GM12878 (cell line): ENCODE measurements at regions not wholly inside any gene's neighbourhood (a gene's known extent, or its start where the extent isn't known, plus 50 kb on each side); places are given as distances from the start of the nearest gene placed in this dataset.

Experiments
- ATAC-seq: fragments of 200-7000 bp; cut with Tn5 transposase; 3 replicates; pipeline ENCODE4 v1.9.1; 2020; ENCODE audit warnings: mild to moderate bottlenecking, moderate library complexity
- BruUV-seq: library from RNA; stranded (reverse); fragments of 400-500 nt; replicated peaks from 2 replicates; lab custom pipeline; 2021; lab: Mats Ljungman, UMichigan
- CTCF ChIA-PET: fragments of 300-600 bp; sonication (Branson Sonifier 250); formaldehyde crosslinking; extraction: SDS; loops from one replicate; lab custom pipeline; 2021; ENCODE audit warnings: inconsistent platforms; lab: Yijun Ruan, JAX
- POLR2A ChIA-PET: fragments of 350-600 bp; formaldehyde crosslinking; extraction: SDS; loops from one replicate; lab custom pipeline; 2021; ENCODE audit warnings: inconsistent platforms; lab: Charles Lee
- RAD21 ChIA-PET: fragments of 300-600 bp; sonication (Branson Sonifier 250); formaldehyde crosslinking; loops from one replicate; lab custom pipeline; 2023; ENCODE audit warnings: antibody characterized with exemption; ENCODE audit not compliant: unreplicated experiment; lab: Charles Lee
- SMC1A ChIA-PET: fragments of 300-600 bp; sonication (Branson Sonifier 250); formaldehyde crosslinking; loops from one replicate; lab custom pipeline; 2023; ENCODE audit not compliant: unreplicated experiment, uncharacterized antibody; lab: Charles Lee
- DNase-seq: peaks from one replicate; pipeline ENCODE4 v3.0.0-alpha.2; 2011; ENCODE audit warnings: low read depth, low spot score
- FAIRE-seq: peaks from 3 replicates; lab custom pipeline; 2011; peaks lifted over from hg19 to GRCh38; lab: Jason Lieb, UNC
- H2AFZ ChIP-seq: 2 replicates; pipeline ENCODE4 v1.6.0; 2011; ENCODE audit warnings: low read depth, low read length, control low read depth; ENCODE audit not compliant: control insufficient read depth
- H3K27ac ChIP-seq: 2 replicates; pipeline ENCODE4 v1.5.1; 2011; ENCODE audit warnings: control low read depth; ENCODE audit not compliant: control insufficient read depth, insufficient read depth
- H3K27me3 ChIP-seq, 2 experiments: replicated peaks in 1 of 2; 2 replicates each; pipeline versions ENCODE4 v1.6.0 to v1.6.1; 2011; ENCODE audit warnings: low read length in 1 of 2; ENCODE audit not compliant: control insufficient read depth in 2 of 2, insufficient read depth in 2 of 2
- H3K36me3 ChIP-seq, 2 experiments: 2 replicates each; pipeline ENCODE4 v1.5.1; 2011; ENCODE audit warnings: low read length in 1 of 2; ENCODE audit not compliant: control insufficient read depth in 2 of 2, insufficient read depth in 2 of 2
- H3K4me1 ChIP-seq: 2 replicates; pipeline ENCODE4 v1.6.1; 2011; ENCODE audit warnings: mild to moderate bottlenecking, low read length, moderate library complexity, mixed read lengths; ENCODE audit not compliant: control insufficient read depth, insufficient read depth
- H3K4me2 ChIP-seq: 2 replicates; pipeline ENCODE4 v1.6.0; 2011; ENCODE audit warnings: control low read depth; ENCODE audit not compliant: control insufficient read depth, insufficient read depth
- H3K4me3 ChIP-seq: fragments of 200-600 bp; sonication (generic); 2 replicates; pipeline ENCODE4 v1.5.1; 2016
- H3K79me2 ChIP-seq: 2 replicates; pipeline ENCODE4 v1.6.0; 2011; ENCODE audit warnings: low read length; ENCODE audit not compliant: control insufficient read depth, insufficient read depth
- H3K9ac ChIP-seq: 2 replicates; pipeline ENCODE4 v1.8.0; 2011; ENCODE audit warnings: low read length, control low read depth, mixed read lengths; ENCODE audit not compliant: control insufficient read depth, insufficient read depth
- H3K9me3 ChIP-seq: replicated peaks from 3 replicates; pipeline ENCODE4 v1.5.1; 2011; ENCODE audit warnings: mild to moderate bottlenecking, low read length; ENCODE audit not compliant: control insufficient read depth, insufficient read depth
- H4K20me1 ChIP-seq: 2 replicates; pipeline ENCODE4 v1.6.0; 2011; ENCODE audit not compliant: control insufficient read depth, insufficient read depth
- BMI1 ChIP-seq: fragments of 450-650 bp; IDR thresholded peaks from 2 replicates; pipeline ENCODE4 v1.6.1; 2016; ENCODE audit warnings: mild to moderate bottlenecking, moderate library complexity, borderline replicate concordance
- GATAD2B ChIP-seq: fragments of 450-650 bp; conservative IDR thresholded peaks from 2 replicates; pipeline ENCODE4 v1.6.1; 2017; ENCODE audit warnings: low read depth, mild to moderate bottlenecking, moderate library complexity
- NFYA ChIP-seq: IDR thresholded peaks from 2 replicates; pipeline ENCODE4 v1.6.1; 2011; ENCODE audit warnings: low read depth, mild to moderate bottlenecking, low read length, improper control_type of control experiment, borderline replicate concordance
- WGBS: methylation state at CpG from one replicate; pipeline ENCODE4 v1.1.6; 2016; ENCODE audit warnings: low lambda C conversion rate; ENCODE audit not compliant: insufficient replicate concordance, insufficient coverage; ENCODE audit errors: missing lambda C conversion rate; 5-methylcytosine and 5-hydroxymethylcytosine counted together
- in situ Hi-C: fragments of 300-500 bp; cut with MboI; formaldehyde crosslinking; loops from 9 replicates; pipeline ENCODE4 v1.14.3; 2018; ENCODE audit warnings: mixed read lengths
- intact Hi-C: fragments of 100-400 bp; cut with micrococcal nuclease; formaldehyde crosslinking; loops from one replicate; pipeline ENCODE4 v1.14.2; 2022; ENCODE audit not compliant: unreplicated experiment
- TF ChIP-seq, protein P1 (sequence below): IDR thresholded peaks from 2 replicates; pipeline ENCODE4 v1.6.1; 2012; ENCODE audit warnings: improper control_type of control experiment, low read depth, low read length; ENCODE audit not compliant: insufficient replicate concordance

DNA sequence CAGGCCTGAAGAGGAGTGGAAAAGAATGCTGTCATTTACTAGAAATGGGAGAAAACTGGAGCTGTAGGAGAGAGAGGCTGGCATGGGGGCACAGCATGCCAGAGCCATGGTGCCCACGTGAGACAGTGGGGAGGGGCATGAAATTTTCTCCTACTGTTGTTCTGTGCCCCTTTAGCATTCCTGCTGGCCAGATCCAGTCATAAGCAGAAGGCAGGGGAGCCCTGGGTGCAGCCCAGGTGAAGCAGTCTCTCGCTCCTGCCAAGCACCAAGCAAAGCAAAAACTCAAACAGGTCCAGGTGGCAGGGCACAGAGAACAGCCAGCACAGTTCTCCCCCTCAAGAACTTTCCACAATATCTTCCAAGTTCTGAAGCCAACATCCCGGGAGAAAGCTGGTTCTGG is 383.2 kb downstream of the TCERG1L start:
- DNase-seq: no peak
- no TSS peak for BruUV-seq

More for the DNA sequence above, 383.2 kb downstream of the TCERG1L start:
- H3K4me1 ChIP-seq: no peaks in the 10 kb centered on the region
- TF ChIP-seq GATAD2B (no peak), NFYA (no peak), BMI1 (no peak)
- TF ChIP-seq, protein P1, sequence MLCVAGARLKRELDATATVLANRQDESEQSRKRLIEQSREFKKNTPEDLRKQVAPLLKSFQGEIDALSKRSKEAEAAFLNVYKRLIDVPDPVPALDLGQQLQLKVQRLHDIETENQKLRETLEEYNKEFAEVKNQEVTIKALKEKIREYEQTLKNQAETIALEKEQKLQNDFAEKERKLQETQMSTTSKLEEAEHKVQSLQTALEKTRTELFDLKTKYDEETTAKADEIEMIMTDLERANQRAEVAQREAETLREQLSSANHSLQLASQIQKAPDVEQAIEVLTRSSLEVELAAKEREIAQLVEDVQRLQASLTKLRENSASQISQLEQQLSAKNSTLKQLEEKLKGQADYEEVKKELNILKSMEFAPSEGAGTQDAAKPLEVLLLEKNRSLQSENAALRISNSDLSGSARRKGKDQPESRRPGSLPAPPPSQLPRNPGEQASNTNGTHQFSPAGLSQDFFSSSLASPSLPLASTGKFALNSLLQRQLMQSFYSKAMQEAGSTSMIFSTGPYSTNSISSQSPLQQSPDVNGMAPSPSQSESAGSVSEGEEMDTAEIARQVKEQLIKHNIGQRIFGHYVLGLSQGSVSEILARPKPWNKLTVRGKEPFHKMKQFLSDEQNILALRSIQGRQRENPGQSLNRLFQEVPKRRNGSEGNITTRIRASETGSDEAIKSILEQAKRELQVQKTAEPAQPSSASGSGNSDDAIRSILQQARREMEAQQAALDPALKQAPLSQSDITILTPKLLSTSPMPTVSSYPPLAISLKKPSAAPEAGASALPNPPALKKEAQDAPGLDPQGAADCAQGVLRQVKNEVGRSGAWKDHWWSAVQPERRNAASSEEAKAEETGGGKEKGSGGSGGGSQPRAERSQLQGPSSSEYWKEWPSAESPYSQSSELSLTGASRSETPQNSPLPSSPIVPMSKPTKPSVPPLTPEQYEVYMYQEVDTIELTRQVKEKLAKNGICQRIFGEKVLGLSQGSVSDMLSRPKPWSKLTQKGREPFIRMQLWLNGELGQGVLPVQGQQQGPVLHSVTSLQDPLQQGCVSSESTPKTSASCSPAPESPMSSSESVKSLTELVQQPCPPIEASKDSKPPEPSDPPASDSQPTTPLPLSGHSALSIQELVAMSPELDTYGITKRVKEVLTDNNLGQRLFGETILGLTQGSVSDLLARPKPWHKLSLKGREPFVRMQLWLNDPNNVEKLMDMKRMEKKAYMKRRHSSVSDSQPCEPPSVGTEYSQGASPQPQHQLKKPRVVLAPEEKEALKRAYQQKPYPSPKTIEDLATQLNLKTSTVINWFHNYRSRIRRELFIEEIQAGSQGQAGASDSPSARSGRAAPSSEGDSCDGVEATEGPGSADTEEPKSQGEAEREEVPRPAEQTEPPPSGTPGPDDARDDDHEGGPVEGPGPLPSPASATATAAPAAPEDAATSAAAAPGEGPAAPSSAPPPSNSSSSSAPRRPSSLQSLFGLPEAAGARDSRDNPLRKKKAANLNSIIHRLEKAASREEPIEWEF: no peak
- TF ChIP-seq, all 136 proteins: peak for 0
- POLR2A ChIA-PET: no interaction called here
- SMC1A ChIA-PET: no interaction called here
- H3K36me3 ChIP-seq: no peaks in the 10 kb centered on the region
- no peaks in the 10 kb centered on the region for H3K79me2 ChIP-seq
- no peak overlapping the region for H3K9ac ChIP-seq
- CTCF ChIA-PET: no interaction called here
- WGBS: 0% methylated on average over 3 of the region's 3 CpGs
- in situ Hi-C loops: no loop called here
- no peak overlapping the region for H3K4me2 ChIP-seq
- RAD21 ChIA-PET: no interaction called here
- intact Hi-C loops: no loop called here
- FAIRE-seq (no peak), ATAC-seq (no peak)
- peaks cover 1% of the 10 kb centered on the region; the same call in 1 of the 3 replicates for H3K9me3 ChIP-seq
- no peaks in the 10 kb centered on the region for H3K27me3 ChIP-seq
- no peak overlapping the region for H2AFZ ChIP-seq
- no peaks in the 10 kb centered on the region for H4K20me1 ChIP-seq
- H3K27ac ChIP-seq: no peak overlapping the region
- no peak overlapping the region for H3K4me3 ChIP-seq
